NCI-H82 treated with DMSO at 0.1 percent for 48 hours (cell line): ENCODE measurements at regions not wholly inside any gene's neighbourhood (a gene's known extent, or its start where the extent isn't known, plus 50 kb on each side); places are given as distances from the start of the nearest gene placed in this dataset.
"Not testable (repeated sequence)": the region's sequence is repeated elsewhere in the genome, so short reads cannot be mapped to it uniquely, and the experiment has no call there.

Source experiments
- DNase-seq: peaks from one replicate; lab custom pipeline; 2025; ENCODE audit not compliant: unreplicated experiment; lab: John Stamatoyannopoulos, UW

DNA sequence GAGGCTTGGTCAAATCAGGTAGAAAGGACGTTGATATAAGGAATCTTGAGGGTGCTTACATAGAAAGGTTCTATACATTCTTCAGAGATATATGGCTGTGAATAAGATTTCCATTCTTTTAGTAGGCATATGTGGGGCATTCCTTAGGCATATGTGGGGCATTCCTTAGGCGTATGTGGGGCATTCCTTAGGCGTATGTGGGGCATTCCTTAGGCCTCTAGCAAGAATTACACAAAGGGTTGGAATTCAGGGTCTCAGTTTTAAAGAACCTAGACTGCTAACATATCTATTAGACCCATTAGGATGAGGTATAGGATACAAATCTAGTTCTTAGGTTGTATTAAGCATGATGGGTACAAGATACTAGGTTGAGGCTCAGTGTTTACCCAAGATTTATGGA is 607.8 kb downstream of the SI start:
- DNase-seq = no peak

DNA sequence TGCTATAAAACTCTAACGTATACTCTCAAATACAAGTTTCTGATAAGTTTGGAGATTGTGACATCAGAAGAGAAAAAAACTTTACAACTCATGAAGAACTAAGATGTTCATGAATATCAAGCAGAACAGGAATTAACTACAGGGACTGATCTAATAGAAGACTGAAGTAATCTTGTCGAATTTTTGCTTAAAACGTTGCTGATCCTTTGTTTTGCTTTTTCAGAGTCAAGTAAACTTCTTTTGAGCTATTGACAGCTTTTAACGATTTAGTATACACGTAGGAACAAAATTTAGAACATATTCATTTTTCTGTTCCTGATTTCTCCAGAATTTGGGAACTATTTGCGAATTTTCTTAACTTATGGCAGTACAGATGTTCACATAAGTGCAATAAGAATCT is 610.2 kb downstream of the SI start:
- no peak for DNase-seq

DNA sequence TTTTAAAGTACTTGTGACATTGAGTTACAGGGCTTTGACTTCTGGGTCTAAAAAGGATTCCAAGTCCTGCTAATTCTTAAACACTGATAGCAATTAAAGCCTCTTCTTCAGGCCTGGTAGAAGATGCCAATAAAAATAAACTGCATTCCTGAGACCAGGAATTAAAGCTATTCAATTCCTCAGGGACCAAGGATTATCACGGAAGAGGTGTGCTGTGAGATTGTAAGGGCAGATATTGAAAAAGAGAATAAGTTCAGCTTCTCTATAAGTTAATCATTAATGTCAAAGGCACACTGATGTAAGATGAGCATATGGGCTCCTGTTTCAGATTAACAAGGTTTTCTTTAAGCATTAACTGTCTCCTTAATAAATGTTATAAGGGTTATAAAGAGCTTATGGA is 611.3 kb downstream of the SI start:
- DNase-seq = peak; percentile 77

DNA sequence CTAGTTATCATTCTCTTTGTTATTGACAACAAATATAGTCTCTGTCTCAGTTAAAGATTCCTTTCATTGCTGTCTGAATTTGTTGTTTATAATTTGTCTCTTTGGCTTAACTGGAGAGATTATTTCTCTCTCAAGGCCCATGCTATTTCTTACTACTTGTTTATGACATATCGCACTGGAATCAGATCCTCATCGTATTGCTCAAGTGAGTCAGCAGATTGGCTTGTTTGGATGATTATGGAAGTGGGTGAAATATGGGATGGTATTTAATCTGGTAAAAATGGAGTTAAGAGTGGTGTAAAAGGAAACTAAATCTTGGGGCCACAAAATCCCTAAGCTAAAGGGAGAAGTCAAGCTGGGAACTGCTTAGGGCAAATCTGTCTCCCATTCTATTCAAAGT is 613.1 kb downstream of the SI start:
- no peak for DNase-seq

DNA sequence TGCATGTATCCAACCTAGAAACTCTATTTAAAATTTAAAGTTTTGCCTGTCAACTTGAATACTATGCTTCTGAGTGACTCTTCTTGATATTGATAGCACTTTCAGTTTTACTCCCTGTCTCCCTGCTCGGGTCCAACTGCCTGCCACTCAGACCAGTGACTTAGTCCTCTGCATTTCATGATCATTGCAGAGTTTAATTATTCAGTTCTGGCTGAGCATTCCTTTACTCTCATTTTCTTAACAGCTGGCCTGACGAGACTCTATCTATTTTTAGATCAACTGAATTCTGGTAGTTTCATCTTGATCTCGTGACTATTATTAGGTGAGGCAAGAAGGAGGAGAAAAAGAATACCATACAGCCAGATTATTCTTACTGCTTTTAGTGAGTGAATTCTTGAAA is 617.4 kb downstream of the SI start:
- no peak for DNase-seq

DNA sequence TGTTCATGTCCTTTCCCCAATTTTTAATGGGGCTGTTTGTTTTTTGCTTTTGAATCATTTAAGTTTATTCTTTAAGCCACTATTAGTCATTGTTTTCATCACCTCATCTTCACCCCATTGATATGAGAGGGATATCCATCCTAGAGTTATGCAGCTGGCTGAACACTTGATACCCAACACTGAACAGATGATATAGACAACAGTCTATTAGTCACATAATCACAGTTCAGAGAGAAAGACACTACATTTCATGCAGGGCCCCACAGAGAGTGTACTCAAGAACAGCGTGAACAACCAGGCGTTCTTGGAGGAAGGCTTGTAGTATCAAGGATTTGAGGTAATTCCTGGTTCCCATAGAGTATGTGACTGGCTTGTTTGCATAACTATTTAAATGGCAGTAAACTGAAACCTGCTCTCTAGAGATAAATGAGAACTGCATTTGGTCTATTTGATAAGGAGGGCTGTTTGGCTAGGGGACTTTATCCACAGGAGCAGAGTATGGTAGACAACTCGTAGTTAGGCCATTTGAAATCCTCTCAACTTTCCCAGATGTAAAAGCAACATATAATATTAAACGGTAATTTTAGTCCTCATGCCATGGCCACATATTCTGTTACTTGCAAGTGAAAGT is 618.7 kb downstream of the SI start:
- no peak for DNase-seq

DNA sequence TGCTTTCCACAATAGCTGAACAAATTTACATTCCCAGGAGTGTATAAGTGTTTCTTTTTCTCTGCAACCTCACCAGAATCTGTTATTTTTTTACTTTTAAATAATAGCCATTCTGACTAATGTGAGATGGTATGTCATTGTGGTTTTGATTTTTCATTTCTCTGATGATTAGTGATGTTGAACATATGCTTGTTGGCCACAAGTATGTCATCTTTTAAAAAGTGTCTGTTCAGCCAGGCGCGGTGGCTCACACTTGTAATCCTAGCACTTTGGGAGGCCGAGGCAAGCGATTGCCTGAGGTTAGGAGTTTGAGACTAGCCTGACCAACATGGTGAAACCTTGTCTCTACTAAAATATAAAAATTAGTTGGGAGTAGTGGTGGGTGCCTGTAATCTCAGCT is 619.3 kb downstream of the SI start:
- DNase-seq = no peak

DNA sequence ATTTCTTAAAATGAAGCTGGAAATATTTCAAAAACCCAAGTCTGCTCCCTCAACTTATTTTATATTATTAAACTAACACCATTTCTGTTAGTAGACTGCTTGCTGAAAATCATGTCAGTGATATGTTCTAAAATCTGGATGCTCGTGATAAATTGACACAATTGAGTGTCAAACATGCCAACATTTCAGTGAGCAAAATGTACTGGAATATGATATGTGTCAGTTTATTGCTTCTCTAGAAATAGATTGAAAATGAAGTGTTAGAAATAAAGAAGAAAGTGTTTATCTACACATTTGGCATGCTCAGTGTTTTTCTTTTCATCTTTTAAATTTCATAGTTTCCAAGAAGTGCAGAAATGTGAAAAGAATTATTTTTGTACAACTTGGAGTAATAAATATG is 624.6 kb downstream of the SI start:
- DNase-seq = no peak

DNA sequence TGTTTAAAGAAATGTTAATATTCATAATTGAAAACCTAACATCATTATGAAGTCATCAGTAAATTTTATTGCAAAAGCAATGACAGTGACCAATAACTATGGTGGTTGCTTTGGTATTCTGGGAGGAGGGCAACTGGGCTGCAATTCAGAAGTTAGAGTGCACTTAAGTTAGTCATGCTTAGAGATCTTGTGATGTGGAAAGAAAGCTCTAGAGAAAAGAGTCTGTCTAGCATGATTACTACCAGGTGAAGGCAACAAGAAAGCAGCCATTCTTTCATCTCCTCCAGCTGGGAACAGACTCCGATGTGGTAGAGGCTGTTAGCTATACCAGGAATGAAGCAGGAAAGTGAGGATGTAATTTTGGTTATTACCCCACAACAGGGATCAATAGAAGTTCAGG is 625.6 kb downstream of the SI start:
- DNase-seq = no peak

DNA sequence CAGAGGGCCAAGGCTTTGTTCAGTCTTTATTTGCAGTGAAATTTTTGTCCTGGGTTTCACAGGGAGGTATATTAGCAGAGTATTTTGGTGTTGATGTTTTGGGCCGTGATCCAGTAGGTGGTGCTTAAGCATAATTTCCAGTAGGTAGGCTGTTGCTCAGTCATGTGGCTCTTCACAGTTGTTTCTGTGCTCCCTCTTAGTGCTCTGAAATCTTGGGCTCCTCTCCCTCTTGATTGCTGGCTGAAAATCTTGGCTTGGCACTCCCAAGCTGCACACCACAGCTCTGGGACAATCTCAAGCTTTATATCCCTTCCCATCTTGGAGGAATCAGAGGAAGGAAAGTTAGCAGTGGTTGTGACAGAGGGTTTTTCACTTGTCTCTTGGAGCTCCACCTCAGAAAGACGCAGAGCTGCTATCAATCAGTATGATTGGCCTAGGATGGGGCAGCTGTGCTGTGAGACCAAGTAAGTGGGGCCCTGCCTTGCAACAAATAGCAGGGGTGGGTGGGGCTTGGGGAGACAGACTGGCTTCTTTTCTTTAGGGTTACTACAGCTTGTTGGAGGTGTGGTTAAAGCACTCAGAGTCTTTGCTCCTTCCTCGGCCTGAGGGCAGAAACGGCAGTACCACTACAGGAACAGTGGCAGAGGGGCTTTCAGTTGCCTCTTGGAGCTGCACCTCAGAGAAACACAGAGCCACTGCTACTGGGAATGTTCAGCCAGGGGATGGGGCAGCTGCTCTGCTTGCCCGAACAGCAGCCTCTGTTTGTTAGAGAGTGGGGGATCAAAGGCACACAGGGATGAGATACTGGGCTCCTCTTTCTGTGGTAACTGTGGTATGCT is 627.0 kb downstream of the SI start:
- no peak for DNase-seq

DNA sequence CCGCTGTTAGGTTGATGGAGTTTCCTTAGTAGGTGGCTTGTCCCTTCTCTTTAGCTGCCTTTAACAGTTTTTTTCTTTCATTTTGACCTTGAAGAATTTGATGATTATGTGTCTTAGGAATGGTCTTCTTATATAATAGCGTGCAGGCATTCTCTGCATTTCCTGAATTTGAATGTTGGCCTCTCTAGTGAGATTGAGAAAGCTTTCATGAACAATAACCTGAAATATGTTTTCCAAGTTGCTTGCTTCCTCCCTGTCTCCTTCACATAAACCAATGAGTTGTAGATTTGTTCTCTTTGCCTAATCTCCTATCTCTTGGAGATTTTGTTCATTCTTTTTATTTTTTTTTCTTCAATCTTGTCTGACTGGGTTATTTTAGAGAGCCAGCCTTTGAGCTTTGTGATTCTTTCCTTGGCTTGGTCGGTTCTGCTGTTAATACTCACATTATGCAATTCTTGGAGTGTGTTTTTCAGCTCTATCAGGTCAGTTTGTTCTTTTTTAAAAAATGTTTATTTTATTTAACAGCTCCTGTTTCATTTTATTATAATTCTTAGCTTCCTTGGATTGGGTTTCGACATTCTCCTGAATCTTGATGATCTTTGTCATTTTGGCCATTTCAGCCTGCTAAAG is 627.9 kb downstream of the SI start:
- DNase-seq = no peak

DNA sequence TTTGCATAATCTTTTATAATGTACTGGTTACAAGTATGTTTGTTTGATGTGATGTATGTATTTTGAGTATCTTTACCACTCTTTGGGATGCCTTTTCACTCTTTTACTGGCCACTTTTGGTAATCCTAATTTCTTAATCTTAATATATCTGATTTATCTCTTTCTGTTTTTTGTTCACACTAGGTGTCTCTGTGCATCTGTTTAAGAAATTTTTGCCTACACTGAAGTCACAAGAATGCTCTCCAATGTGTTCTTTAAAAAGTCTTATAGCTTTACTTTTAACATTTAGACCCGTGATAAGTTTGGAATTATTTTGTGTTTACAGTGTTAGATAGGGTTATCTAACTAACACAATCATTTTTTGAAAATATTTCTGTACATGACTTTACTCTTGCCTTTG is 659.1 kb downstream of the SI start:
- no peak for DNase-seq

DNA sequence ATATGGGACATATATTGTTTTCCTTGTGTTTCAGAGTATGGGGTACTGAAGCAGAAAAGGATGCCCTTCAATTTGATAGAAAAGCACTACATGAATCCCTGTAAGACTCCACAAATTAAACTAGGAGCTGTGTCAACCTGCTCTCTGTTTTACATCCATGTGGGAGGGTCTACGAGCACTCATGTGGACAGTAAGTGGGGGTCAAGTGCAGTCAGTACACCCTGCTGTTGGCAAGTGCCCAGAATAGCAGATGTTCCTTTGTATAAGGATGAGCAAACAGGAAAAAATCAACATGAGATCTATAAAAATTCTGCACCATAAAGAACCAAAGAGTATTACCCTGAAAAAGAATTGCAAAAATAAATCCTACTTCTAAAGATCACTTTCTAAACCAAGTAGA is 659.9 kb downstream of the SI start:
- DNase-seq = peak; percentile 31

DNA sequence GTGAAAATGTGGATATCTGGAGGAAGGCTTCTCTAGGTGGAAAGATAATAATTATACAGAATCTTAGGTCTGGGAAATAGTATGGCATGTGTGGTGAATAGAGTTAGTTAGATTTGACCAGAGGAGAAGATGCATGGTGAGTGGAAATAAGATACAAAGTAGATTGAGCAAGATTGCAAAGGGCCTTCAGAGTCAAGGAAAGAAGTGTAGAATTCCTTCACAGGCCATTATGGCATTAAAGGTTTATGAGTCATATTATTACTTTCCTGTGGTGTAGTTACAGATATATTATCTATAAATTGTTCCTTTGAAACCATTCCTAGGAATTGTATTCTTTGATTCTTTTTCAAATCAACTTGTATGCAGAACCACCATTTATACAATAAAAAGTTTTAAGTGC is 660.3 kb downstream of the SI start:
- DNase-seq = no peak

DNA sequence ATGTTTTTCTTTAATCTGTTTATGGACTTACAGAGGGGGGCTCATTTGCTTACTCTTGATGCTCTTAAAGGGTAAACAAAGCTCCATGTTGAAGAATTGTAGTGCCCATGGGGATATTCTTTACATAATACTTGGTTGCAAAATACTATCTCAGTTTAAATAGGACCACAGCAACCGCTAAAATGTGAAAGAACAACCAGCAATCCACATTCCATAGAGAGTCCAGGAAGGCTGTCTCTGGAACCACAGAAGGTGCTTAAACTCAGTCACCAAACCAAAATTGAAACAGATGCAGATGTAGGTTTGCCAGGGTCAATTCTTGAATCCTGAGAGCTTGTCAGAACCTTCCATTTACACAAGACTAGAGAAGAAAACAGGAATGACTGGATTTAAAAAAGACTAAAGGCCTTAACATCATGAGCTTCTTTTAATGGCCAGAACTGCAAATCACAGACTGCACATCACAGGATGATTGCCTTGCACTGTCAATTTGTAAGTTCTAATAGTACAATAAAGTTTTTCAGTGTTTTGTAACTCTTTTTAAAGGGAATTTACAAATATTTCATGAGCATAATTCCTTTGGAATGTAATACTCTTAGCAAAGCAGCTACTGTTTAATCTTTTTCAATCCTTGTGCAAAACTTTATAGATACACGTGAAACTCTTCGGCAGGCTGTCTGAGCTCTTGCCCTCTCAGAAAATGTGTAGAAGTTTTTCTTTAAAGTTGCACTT is 661.6 kb downstream of the SI start:
- no peak for DNase-seq

DNA sequence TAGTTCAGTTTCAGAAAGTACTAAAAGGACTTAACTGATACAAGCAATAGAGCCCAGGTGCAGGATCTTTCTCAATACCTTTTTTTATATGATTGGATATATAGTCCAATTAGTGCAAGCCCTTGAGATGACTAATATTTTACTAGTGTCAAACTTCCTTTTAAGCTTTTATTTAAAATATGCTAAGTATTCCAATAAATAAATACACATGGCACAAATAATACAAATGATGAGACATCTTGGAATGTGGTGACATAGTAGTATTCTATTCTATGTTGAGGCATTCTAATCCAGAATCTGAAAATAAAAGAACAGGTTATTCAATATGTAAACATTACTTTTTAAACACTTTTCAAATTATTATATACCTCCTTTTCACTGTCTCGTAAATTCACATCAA is 670.0 kb downstream of the SI start:
- no peak for DNase-seq

DNA sequence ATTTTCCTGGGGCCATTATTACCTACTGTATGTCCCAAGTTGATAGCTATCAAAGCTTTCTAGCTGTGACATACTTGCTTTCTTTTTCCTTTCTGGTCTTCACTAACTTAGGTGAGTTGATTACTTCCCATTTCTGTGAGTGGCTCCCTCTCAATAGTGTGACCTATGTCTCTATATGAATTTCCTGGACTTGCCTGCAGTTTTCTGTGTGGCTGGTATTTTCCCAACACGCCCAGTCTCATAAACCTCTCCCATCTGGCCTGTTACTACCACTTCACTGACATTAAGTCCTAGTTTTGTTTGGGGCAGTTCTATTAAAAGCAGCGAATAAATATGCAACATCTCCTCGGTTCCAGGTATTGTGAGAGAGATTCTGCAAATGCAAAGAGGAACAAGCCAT is 671.2 kb downstream of the SI start:
- no peak for DNase-seq

DNA sequence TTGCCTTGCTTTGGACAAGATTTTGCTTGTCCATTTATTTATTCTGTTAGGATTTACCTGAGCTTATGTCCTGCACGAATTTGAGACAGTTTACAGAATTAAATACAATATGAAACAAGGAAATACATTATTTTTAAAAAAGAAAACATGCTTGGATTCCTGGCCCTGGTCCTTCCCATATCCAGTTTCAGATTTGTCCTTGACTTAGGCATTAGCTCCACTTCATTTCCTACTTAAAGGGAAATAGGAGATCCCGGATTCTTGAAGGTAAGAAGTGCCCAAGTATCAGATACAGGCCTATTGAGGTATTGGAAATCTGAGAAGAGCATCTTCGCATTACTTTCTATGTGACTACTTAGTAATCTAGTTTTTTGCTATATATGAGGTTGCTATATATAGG is 672.0 kb downstream of the SI start:
- DNase-seq = no peak

DNA sequence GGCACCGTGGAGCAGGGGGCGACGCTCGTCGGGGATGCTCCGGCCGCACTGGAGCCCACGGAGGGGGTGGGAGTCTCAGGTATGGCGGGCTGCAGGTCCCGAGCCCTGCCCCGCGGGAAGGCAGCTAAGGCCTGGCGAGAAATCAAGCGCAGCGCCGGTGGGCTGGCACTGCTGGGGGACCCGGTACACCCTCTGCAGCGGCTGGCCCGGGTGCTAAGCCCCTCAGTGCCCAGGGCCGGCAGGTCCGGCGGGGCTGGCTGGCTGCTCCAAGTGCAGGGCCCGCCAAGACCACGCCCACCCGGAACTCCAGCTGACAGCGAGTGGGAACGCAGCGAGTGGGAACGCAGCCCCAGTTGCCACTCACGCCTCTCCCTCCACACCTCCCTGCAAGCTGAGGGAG is 676.4 kb downstream of the SI start:
- DNase-seq = no peak

DNA sequence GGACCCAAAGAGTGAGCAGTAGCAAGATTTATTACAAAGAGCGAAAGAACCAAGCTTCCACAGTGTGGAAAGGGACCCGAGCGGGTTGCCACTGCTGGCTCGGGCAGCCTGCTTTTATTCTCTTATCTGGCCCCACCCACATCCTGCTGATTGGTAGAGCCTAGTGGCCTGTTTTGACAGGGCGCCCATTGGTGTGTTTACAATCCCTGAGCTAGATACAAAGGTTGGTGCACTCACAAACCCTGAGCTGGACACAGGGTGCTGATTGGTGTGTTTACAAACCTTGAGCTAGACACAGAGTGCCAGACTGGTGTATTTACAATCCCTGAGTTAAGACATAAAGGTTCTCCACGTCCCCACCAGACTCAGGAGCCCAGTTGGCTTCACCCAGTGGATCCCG is 676.9 kb downstream of the SI start:
- not testable (repeated sequence) for DNase-seq

DNA sequence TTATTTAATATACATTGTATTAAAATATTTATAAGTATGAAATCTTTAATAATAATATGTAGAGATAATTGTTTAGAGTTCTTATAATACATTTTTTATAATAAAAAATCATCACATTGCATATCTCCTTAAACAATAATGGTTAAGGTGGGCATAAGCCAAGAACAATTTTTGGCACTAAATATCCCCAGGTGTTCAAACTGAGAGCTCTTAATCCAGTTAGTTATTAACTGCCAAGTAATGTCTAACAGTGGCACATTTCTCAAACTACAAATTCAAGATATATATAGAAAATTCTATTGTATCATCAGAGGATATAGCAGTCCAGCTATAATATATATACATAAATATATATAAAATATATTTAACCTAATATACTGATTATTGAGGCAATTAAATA is 680.8 kb downstream of the SI start:
- DNase-seq = no peak

DNA sequence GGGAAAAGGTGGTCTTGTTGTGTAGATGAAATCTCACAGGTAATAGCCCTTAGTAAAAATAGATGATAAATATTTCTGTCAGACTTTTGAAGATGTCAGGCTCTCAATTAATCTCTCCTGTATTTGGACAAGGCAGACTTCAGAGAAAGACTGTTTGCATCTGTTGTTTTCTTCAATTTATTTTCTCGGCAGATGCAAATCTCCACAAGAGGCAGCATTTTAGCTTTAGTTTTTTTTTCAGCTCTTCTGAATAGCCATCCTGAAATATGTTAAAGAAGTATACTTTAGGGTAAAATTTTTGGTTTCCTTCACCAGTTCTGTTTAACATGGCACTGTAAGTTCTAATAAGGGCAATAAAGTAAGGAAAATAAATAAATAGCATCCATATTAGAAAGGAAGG is 685.1 kb downstream of the SI start:
- DNase-seq = no peak
